HAP-1 (cell line): ENCODE measurements at regions not wholly inside any gene's neighbourhood (a gene's known extent, or its start where the extent isn't known, plus 50 kb on each side); places are given as distances from the start of the nearest gene placed in this dataset.

Source experiments
- DNase-seq, 2 experiments: peaks; one replicate each; pipeline ENCODE4 v3.0.0-alpha.2; 2016 to 2020; ENCODE audit warnings: low spot score in 2 of 2
- H3K27me3 ChIP-seq: fragments of 250-450 bp; sonication (Bioruptor Pico); 2 replicates; pipeline ENCODE4 v1.5.1; 2020; ENCODE audit warnings: low read depth, mild to moderate bottlenecking, moderate library complexity
- H3K36me3 ChIP-seq: fragments of 250-450 bp; sonication (Bioruptor Pico); replicated peaks from 2 replicates; pipeline ENCODE4 v1.5.1; 2020; ENCODE audit warnings: mild to moderate bottlenecking
- H3K4me1 ChIP-seq: fragments of 250-450 bp; sonication (Bioruptor Pico); 2 replicates; pipeline ENCODE4 v1.5.1; 2020; ENCODE audit warnings: mild to moderate bottlenecking
- H3K4me3 ChIP-seq: fragments of 250-450 bp; sonication (Bioruptor Pico); 2 replicates; pipeline ENCODE4 v1.5.1; 2020; ENCODE audit warnings: mild to moderate bottlenecking, moderate library complexity
- H3K9me3 ChIP-seq: fragments of 250-450 bp; sonication (Bioruptor Pico); 2 replicates; pipeline ENCODE4 v1.5.1; 2020; ENCODE audit warnings: mild to moderate bottlenecking, moderate library complexity
- in situ Hi-C: fragments of 300-500 bp; cut with MboI; formaldehyde crosslinking; loops from 3 replicates; pipeline ENCODE4 v1.14.3; 2020; ENCODE audit warnings: low sequenced_read_pairs, inconsistent platforms, mixed read lengths

DNA sequence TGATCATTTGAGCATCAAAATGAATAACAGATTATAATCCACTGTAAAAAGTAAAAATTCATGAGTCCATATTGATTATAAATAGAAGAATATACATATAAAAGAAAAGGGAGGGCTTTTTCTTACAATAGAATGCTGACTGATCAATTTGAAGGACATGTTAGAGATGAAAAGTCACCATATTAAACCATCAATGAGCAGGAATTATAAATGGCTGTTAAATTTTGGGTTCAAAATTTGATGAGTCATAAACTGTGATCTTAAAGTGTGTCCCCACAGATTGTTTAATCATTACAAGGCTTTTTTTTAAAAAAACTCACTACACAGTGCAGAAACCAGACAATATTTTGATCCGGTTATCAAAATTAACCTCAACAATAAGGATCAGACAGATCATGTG, 434.5 kb downstream of the BCL11A start:
- Histone ChIP-seq H3K9me3 (no peaks in the 10 kb centered on the region), H3K4me1 (no peaks in the 10 kb centered on the region), H3K4me3 (no peak overlapping the region), H3K27me3 (no peaks in the 10 kb centered on the region), H3K36me3 (no peaks in the 10 kb centered on the region)
- in situ Hi-C loops = no loop called here
- no peak for DNase-seq

DNA sequence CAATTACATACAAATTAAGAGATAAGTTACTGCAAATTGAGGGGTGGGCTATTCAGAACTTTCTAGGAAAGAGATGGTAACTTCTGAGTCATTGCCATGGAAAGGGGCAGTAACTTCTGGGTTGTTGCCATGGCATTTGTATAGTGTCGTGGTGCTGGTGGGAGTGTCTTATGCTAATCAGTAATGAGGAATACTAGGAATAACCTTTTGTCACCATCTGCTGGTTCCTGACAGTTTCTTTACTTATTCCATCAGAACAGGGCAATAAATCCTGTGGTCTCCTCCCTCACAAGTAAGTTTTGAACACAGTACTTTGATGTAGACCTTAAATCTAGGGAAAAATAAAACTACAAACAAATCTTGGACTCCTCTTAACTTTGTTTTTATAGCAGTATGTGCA, 435.4 kb downstream of the BCL11A start:
- H3K27me3 ChIP-seq = no peaks in the 10 kb centered on the region
- in situ Hi-C loops = no loop called here
- no peak for DNase-seq
- H3K9me3 ChIP-seq = no peaks in the 10 kb centered on the region
- no peaks in the 10 kb centered on the region for H3K4me1 ChIP-seq
- no peak overlapping the region for H3K4me3 ChIP-seq
- H3K36me3 ChIP-seq = no peaks in the 10 kb centered on the region

DNA sequence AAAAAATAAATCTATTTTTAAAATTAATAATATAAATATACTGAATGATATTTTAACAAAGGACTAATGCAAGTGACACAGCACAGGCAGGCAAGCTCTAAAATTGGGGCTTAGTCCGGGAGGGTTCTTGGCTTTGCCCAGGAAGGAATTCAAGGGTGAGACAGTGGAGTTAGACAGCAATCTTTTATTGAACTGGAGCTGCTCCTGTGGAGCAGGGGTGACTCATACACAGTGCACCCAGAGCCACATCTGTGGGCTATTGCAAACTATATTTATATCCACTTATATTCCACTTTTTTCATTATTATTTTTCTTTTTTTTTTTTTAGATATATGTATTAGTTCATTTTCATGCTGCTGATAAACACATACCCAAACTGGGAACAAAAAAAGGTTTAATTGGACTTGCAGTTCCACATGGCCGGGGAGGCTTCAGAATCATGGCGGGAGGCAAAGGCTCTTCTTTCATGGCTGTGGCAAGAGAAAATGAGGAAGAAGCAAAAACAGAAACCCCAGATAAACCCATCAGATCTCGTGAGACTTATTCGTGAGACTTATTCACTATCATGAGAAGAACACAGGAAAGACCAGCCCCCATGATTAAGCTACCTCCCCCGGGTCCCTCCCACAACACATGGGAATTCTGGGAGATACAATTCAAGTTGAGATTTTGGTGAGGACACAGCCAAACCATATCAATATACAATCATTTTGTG, 437.1 kb downstream of the BCL11A start:
- no peaks in the 10 kb centered on the region for H3K27me3 ChIP-seq
- in situ Hi-C loops = no loop called here
- no peak for DNase-seq
- H3K9me3 ChIP-seq = no peaks in the 10 kb centered on the region
- H3K4me3 ChIP-seq = no peak overlapping the region
- no peaks in the 10 kb centered on the region for H3K36me3 ChIP-seq
- no peaks in the 10 kb centered on the region for H3K4me1 ChIP-seq

DNA sequence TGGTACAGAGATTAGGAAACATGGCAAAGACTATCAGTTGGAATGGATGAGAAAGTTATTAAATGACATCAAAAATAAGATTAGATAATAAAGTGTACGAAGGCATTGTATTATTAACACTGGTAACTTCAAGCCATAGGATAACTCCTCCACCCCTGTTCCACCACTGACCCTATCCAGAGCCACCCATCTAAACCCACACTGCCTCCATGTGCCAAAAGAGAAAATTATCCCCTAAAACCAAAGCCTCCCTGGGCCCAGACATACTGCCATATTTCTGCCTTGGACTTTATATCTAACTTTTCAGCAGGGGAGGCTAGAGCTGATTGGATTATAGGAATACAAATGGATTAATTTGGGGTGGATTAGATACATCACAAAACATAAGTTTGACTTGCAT, 443.7 kb downstream of the BCL11A start:
- H3K4me3 ChIP-seq = no peak overlapping the region
- in situ Hi-C loops = no loop called here
- DNase-seq = peak in 1 of 2 experiments; percentile 14
- no peaks in the 10 kb centered on the region for H3K9me3 ChIP-seq
- no peaks in the 10 kb centered on the region for H3K36me3 ChIP-seq
- no peaks in the 10 kb centered on the region; the same call in 1 of the 2 replicates for H3K27me3 ChIP-seq
- H3K4me1 ChIP-seq = no peaks in the 10 kb centered on the region

DNA sequence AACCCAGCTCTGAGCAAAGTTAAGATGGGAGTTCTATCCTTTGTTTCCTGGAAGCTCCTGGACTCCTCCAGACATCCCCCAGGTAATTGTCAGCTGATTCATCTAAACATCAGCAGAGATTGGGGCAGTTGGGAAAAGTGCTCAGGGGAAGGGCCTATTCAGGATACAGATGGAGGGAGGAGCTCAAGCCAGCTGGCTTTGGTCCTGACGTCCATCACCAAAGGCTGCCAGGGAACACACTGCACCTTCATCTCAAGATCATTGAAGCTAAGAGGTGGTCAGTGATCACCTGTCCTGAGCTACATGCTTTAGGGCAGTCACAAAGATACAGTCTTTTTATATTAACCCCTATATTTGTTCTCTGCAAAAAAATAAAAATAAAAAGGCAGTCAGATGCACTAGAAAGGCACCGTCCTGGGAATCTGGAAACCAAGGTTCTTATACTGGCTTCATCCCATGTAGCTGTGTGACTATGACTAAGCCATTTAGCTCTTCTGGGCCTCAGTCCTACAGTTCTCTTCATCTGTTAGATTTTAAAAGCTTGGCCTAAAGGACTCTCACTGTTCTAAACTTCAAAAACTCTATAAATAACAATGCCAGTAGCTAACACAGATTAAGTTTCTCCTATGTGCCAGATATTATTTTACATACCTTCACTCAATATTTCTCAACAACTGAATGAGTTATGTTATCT, 446.5 kb downstream of the BCL11A start:
- H3K36me3 ChIP-seq = no peaks in the 10 kb centered on the region
- H3K9me3 ChIP-seq = no peaks in the 10 kb centered on the region
- DNase-seq = no peak
- no peaks in the 10 kb centered on the region; the same call in 1 of the 2 replicates for H3K27me3 ChIP-seq
- in situ Hi-C loops = no loop called here
- no peaks in the 10 kb centered on the region for H3K4me1 ChIP-seq
- H3K4me3 ChIP-seq = no peak overlapping the region

DNA sequence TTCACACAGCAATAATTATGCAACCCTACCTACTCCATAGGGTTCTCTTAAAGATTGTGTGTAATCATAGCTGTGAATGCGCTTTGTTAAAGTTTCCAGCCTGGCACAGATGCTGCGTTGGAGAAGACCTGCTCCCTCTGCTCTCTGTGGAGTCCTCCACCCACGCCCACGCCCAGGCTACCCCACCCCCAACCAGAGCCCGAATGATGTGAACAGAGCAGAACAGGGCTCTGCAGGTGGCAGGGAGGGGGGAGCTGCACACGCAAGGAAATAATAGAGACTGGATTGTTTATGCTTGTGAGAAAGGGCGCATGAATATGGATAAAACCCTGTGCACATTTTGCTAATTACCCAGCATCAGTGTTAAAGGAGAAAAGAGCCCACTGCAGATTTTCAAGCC, 447.5 kb downstream of the BCL11A start:
- no peaks in the 10 kb centered on the region for H3K9me3 ChIP-seq
- no peaks in the 10 kb centered on the region; the same call in 1 of the 2 replicates for H3K27me3 ChIP-seq
- no peak overlapping the region for H3K4me3 ChIP-seq
- no peaks in the 10 kb centered on the region for H3K36me3 ChIP-seq
- no peaks in the 10 kb centered on the region for H3K4me1 ChIP-seq
- no peak for DNase-seq
- in situ Hi-C loops = no loop called here

DNA sequence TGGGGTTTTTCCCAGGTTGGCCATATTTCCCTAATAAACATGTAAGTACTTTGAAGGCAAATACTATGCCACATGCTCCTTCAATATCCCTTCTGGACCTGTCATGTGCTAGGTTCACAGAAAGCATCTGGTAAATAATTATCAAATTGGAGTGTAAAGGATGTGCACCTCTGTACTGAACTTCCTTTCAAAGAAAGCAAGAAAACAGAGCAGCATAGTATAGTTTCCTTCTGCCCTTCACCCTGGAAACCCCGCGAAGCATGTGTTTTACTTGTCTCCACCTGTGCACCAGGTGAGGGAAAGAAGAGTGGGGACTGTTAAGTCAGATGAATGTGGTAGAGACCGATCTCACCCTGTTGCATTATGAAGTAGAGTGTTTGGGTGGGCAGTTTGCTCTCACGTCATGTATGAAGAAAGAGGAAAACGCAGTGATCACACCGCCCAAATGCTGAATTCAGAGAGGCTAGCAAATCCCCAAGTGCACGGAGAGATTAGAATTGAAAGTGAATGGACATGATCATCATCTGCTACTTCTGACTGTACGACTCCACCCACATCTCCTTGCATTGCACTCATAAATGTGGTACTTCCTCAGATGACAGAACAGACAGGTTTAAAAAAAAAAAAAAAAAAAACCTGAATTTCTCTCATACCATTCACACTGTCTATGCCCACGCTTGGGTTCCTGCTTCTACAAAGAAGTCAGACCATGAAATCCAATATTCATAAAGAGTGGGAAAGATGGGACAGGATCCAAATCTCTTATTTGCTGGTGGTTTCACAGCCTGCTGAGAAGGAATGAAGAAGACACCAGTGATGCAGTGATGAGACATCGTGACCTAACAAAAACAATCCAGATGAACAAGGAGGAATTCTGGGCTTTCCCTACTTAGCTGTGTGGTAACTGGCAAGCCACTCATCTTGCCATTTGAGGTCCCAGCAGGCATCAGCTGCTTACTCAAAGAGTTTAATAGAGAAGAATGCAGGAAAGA, 448.6 kb downstream of the BCL11A start:
- Histone ChIP-seq H3K9me3 (no peaks in the 10 kb centered on the region), H3K36me3 (no peaks in the 10 kb centered on the region), H3K4me3 (no peak overlapping the region), H3K27me3 (no peaks in the 10 kb centered on the region; the same call in 1 of the 2 replicates), H3K4me1 (no peaks in the 10 kb centered on the region)
- no peak for DNase-seq
- in situ Hi-C loops = no loop called here

DNA sequence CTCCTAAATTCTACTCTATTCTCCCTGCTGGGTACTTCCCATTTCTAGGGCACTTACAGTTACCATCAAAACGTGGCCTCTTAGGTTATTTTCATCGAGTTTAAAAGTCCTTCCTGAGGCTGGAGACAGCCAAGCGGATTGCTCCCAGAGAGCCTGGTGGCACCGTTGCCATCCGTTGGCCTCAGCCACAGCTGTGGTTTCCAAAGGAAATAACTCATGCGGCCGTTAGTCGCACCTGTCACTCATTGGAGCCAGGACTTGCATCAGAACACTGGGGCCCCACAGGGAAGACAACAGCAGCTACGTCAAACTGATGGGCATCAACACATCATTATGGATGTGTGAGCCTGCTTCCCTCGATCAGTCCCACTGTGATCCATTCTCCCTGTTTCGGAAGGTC, 453.4 kb downstream of the BCL11A start:
- no peaks in the 10 kb centered on the region for H3K27me3 ChIP-seq
- no peak overlapping the region for H3K4me3 ChIP-seq
- DNase-seq = no peak
- H3K9me3 ChIP-seq = no peaks in the 10 kb centered on the region
- no peaks in the 10 kb centered on the region for H3K4me1 ChIP-seq
- in situ Hi-C loops = no loop called here
- no peaks in the 10 kb centered on the region for H3K36me3 ChIP-seq

DNA sequence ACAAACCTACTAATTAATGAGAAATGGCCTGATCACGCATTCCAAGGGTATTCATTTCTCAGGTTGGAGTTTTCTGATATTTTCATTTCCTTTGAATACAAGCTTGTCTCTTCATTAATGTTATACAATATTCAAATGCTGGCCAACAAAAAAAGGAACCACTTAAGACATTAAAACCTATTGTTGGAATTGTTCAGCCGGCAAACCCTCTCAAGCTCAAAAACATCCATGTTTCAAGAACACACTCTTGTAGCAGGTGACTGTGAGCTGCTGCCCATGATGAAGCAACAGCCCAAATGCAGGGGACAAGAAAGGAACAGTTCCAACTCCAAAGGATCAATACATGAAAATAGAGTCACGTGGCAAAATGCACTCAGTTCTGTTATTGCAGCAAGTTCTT, 454.5 kb downstream of the BCL11A start:
- Histone ChIP-seq H3K9me3 (no peaks in the 10 kb centered on the region), H3K36me3 (no peaks in the 10 kb centered on the region), H3K4me1 (no peaks in the 10 kb centered on the region), H3K27me3 (no peaks in the 10 kb centered on the region), H3K4me3 (no peak overlapping the region)
- no peak for DNase-seq
- in situ Hi-C loops = no loop called here

DNA sequence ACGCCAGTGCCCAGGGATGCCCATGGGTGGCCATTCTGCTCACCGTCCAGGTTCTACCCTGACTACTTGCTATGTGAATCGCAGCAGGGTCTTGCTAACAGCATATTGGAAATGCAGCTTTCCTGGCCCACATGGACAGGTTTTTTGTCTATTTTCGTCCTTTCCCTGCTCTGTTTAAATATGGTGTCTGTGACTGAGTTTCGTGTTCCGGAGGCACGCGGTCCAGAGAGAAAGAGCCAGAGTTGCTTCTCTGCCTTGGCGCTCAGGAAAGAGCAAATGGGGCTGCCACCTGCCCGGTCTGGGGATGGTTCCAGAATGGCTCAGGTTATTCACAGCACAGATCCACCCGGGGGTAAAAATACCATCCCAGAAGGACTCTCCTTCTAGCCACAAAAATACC, 456.2 kb downstream of the BCL11A start:
- no peaks in the 10 kb centered on the region for H3K4me1 ChIP-seq

DNA sequence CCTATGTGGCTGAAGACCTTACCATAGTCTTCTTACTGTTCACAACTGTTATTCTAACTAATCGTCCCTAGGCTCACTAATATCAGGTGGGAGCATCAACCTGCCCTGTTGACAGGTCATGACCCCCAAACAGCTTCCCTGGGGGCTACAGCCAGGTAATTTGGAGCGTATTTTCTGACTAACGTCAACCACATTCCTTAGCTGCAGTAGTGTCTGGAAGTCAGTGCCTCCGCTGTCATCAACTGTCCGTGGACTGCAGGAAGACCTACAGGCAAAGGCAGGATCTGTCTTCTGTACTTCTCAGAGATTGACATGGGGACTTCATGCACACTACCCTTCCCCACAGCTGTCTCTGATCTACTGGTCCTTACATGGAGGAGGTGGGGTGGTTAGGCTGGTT, 456.9 kb downstream of the BCL11A start:
- no peak overlapping the region for H3K4me3 ChIP-seq
- in situ Hi-C loops = no loop called here
- no peaks in the 10 kb centered on the region for H3K36me3 ChIP-seq
- DNase-seq = no peak
- H3K9me3 ChIP-seq = no peaks in the 10 kb centered on the region
- no peaks in the 10 kb centered on the region for H3K27me3 ChIP-seq
- no peaks in the 10 kb centered on the region for H3K4me1 ChIP-seq

More for the DNA sequence above, 456.2 kb downstream of the BCL11A start:
- Histone ChIP-seq H3K27me3 (no peaks in the 10 kb centered on the region), H3K4me3 (no peak overlapping the region), H3K36me3 (no peaks in the 10 kb centered on the region), H3K9me3 (no peaks in the 10 kb centered on the region)
- no peak for DNase-seq
- in situ Hi-C loops = no loop called here

DNA sequence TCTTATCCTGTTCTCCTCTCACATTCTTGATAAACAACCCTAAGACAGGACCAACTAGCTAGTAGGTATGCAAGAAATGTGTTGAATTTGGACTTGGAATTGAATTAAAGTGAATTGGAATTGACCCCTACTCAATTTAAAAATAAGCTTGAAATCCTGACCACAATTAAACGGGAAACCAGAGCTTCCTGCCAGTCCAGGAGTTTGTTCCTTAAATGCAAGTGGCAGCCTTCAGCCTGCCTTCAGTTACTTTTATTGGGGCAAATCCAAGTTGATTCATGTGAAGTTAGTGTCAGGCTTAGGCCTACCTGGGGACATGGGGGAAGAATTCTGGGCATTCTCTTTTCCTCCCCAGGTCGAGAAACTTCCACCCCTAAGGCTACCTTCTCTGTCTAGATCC, 457.6 kb downstream of the BCL11A start:
- Histone ChIP-seq H3K27me3 (no peaks in the 10 kb centered on the region), H3K9me3 (no peaks in the 10 kb centered on the region), H3K4me1 (no peaks in the 10 kb centered on the region), H3K36me3 (no peaks in the 10 kb centered on the region), H3K4me3 (no peak overlapping the region)
- no peak for DNase-seq
- in situ Hi-C loops = no loop called here

DNA sequence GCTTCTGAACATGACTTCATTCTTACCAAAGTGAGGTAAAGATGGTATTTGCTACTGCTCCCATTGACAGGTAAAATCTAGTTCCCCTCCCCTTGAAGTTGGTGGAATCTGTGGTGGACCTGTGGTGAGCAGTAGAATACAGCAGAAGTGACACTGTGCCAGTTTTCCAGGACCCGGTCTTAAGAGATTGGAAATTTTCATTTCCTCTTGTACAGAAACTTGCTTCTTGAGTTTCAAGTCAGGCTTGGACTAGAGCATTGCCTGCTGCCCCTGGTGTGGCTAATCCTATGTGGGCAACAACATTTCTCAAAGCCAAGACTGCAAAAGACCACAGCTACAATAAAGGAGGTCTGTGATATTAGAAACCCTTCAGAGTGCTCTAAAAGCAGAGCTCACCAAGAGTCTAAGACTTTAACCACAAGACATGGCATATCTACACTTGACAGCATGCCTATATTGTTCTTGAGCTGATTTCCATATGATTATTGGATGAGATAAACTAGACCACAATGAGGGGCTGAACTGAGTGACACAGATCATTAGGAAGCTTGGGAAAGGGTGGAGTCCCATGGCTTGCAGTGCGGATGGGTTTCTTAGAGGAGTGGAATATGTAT, 458.1 kb downstream of the BCL11A start:
- no peak for DNase-seq
- Histone ChIP-seq H3K4me1 (no peaks in the 10 kb centered on the region), H3K36me3 (no peaks in the 10 kb centered on the region), H3K4me3 (no peak overlapping the region), H3K9me3 (no peaks in the 10 kb centered on the region), H3K27me3 (no peaks in the 10 kb centered on the region)
- in situ Hi-C loops = no loop called here
